ENCODE measurements at regions not wholly inside any gene's neighbourhood (a gene's known extent, or its start where the extent isn't known, plus 50 kb on each side); places are given as distances from the start of the nearest gene placed in this dataset.
"Not testable (repeated sequence)": the region's sequence is repeated elsewhere in the genome, so short reads cannot be mapped to it uniquely, and the experiment has no call there.

- DNase-seq: no peak
Observed at GRCh38 chr1:234825498-234826165, 215.7 kb upstream of the IRF2BP2 start.

- DNase-seq: not testable (repeated sequence)
Observed at GRCh38 chr1:234824836-234825235, 214.9 kb upstream of the IRF2BP2 start.

GRCh38 chr1:234823191-234824176 lies 213.5 kb upstream of the IRF2BP2 start:
- no peak for DNase-seq

- DNase-seq: no peak
Observed at GRCh38 chr1:234821840-234822239, 211.9 kb upstream of the IRF2BP2 start.

GRCh38 chr1:234820597-234820996 lies 210.6 kb upstream of the IRF2BP2 start:
- DNase-seq: no peak

GRCh38 chr1:234819845-234820244 lies 209.9 kb upstream of the IRF2BP2 start:
- DNase-seq: not testable (repeated sequence)

- DNase-seq: not testable (repeated sequence)
Observed at GRCh38 chr1:234818040-234818387, 208.0 kb upstream of the IRF2BP2 start.

- DNase-seq: peak in 1 of 3 donors; percentile 49
Observed at GRCh38 chr1:234817313-234818039, 207.5 kb upstream of the IRF2BP2 start.

GRCh38 chr1:234816864-234817263 lies 206.9 kb upstream of the IRF2BP2 start:
- DNase-seq: peak in 2 of 3 donors; percentile 49 to 66

- DNase-seq: peak in 2 of 3 donors; percentile 71 to 83
Observed at GRCh38 chr1:234816186-234816851, 206.3 kb upstream of the IRF2BP2 start.

GRCh38 chr1:234815295-234815815 lies 205.4 kb upstream of the IRF2BP2 start:
- not testable (repeated sequence) for DNase-seq

GRCh38 chr1:234814235-234814634 lies 204.3 kb upstream of the IRF2BP2 start:
- DNase-seq: not testable (repeated sequence)

GRCh38 chr1:234811824-234812223 lies 201.8 kb upstream of the IRF2BP2 start:
- DNase-seq: peak; percentile 44 to 80 (median 54)

GRCh38 chr1:234810726-234811125 lies 200.7 kb upstream of the IRF2BP2 start:
- DNase-seq: not testable (repeated sequence)

GRCh38 chr1:234809854-234810245 lies 199.9 kb upstream of the IRF2BP2 start:
- not testable (repeated sequence) for DNase-seq

GRCh38 chr1:234808943-234809853 lies 199.2 kb upstream of the IRF2BP2 start:
- DNase-seq: peak in 1 of 3 donors; percentile 28

- DNase-seq: not testable (repeated sequence)
Observed at GRCh38 chr1:234808459-234808858, 198.5 kb upstream of the IRF2BP2 start.

- not testable (repeated sequence) for DNase-seq
Observed at GRCh38 chr1:234807705-234808104, 197.7 kb upstream of the IRF2BP2 start.

- not testable (repeated sequence) for DNase-seq
Observed at GRCh38 chr1:234802586-234802985, 192.6 kb upstream of the IRF2BP2 start.

- DNase-seq: not testable (repeated sequence)
Observed at GRCh38 chr1:234801636-234802035, 191.7 kb upstream of the IRF2BP2 start.
